Gastroesophageal sphincter (tissue), 4 donors: ENCODE measurements at regions not wholly inside any gene's neighbourhood (a gene's known extent, or its start where the extent isn't known, plus 50 kb on each side); places are given as distances from the start of the nearest gene placed in this dataset.

Experiments used
- ATAC-seq: fragments of 150-250 bp; one replicate; pipeline ENCODE4 v1.9.1; 2016; ENCODE audit warnings: mild to moderate bottlenecking, moderate library complexity
- H3K27ac ChIP-seq, 4 donors: fragments of 200-600 bp; sonication (generic) in 3 of 4; 1 replicate in 3 of 4; 2 replicates in 1 of 4; pipeline ENCODE4 v1.5.1; 2016 to 2019
- H3K27me3 ChIP-seq: fragments of 200-600 bp; sonication (generic); one replicate; pipeline ENCODE4 v1.5.1; 2019
- H3K36me3 ChIP-seq, 2 donors: fragments of 200-600 bp; sonication (generic); one replicate each; pipeline ENCODE4 v1.5.1; 2019; ENCODE audit warnings: control low read depth in 1 of 2
- H3K4me1 ChIP-seq, 3 donors: fragments of 200-600 bp; sonication (generic); 1 replicate in 2 of 3; 2 replicates in 1 of 3; pipeline ENCODE4 v1.5.1; 2016 to 2019; ENCODE audit warnings: control low read depth in 2 of 3
- H3K4me3 ChIP-seq, 2 donors: fragments of 200-600 bp; sonication (generic); one replicate each; pipeline ENCODE4 v1.5.1; 2019; ENCODE audit warnings: mild to moderate bottlenecking in 1 of 2, moderate library complexity in 1 of 2
- H3K9me3 ChIP-seq, 3 donors: fragments of 200-600 bp; sonication (generic); one replicate each; pipeline ENCODE4 v1.5.1; 2017 to 2019; ENCODE audit warnings: control low read depth in 2 of 3
- EP300 ChIP-seq: sonication (generic); formaldehyde crosslinking; IDR thresholded peaks from one replicate; pipeline ENCODE4 v1.6.1; 2017; ENCODE audit warnings: antibody characterized with exemption, mild to moderate bottlenecking
- POLR2A ChIP-seq, 2 donors: fragments of 450-650 bp; IDR thresholded peaks; one replicate each; pipeline ENCODE4 v1.6.1; 2017; ENCODE audit warnings: antibody characterized with exemption in 2 of 2, mild to moderate bottlenecking in 2 of 2, moderate library complexity in 1 of 2
- POLR2AphosphoS5 ChIP-seq: sonication (generic); formaldehyde crosslinking; IDR thresholded peaks from one replicate; pipeline ENCODE4 v1.6.1; 2017; ENCODE audit warnings: antibody characterized with exemption
- WGBS, 2 donors: methylation state at CpG; one replicate each; pipeline ENCODE4 v1.1.5; 2018; ENCODE audit warnings: low coverage in 1 of 2; 5-methylcytosine and 5-hydroxymethylcytosine counted together
- TF ChIP-seq, protein P1 (sequence below), 4 experiments: fragments of 200-600 bp in 2 of 4; fragments of 450-650 bp in 2 of 4; sonication (generic) in 1 of 4; IDR thresholded peaks; one replicate each; pipeline ENCODE4 v1.5.1; 2017 to 2019; ENCODE audit warnings: antibody characterized with exemption in 4 of 4, mild to moderate bottlenecking in 2 of 4, moderate library complexity in 2 of 4

DNA sequence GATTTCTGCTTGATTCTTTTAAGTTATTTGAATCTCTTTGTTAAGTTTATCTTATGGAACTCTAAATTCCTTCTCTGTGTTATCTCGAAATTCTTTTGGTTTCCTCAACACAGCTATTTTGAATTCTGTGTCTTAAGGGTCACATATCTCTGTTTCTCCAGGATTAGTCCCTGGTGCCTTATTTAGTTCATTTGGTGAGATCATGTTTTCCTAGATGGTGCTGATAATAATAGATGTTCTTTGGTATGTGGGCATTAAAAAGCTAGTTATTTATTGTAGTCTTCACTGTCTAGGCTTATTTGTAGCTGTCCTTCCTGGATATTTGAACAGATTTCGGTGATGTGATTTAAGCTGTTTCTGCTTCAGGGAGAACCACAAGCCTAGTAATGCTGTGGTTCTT is 615.6 kb upstream of the NECTIN3 start:
- no peaks in the 10 kb centered on the region for H3K9me3 ChIP-seq
- no peaks in the 10 kb centered on the region for H3K4me1 ChIP-seq
- no peaks in the 10 kb centered on the region for H3K36me3 ChIP-seq
- TF ChIP-seq POLR2A (IDR thresholded peaks at IDR 0.05) (no peak), EP300 (no peak), POLR2AphosphoS5 (no peak)
- TF ChIP-seq, protein P1, sequence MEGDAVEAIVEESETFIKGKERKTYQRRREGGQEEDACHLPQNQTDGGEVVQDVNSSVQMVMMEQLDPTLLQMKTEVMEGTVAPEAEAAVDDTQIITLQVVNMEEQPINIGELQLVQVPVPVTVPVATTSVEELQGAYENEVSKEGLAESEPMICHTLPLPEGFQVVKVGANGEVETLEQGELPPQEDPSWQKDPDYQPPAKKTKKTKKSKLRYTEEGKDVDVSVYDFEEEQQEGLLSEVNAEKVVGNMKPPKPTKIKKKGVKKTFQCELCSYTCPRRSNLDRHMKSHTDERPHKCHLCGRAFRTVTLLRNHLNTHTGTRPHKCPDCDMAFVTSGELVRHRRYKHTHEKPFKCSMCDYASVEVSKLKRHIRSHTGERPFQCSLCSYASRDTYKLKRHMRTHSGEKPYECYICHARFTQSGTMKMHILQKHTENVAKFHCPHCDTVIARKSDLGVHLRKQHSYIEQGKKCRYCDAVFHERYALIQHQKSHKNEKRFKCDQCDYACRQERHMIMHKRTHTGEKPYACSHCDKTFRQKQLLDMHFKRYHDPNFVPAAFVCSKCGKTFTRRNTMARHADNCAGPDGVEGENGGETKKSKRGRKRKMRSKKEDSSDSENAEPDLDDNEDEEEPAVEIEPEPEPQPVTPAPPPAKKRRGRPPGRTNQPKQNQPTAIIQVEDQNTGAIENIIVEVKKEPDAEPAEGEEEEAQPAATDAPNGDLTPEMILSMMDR (IDR thresholded peaks at IDR 0.05) = no peak
- ATAC-seq = no peak
- no peaks in the 10 kb centered on the region for H3K27me3 ChIP-seq
- H3K4me3 ChIP-seq = no peak overlapping the region
- 86 to 100% methylated on average over 2 of the region's 2 CpGs for WGBS, 2 donors
- H3K27ac ChIP-seq = no peak overlapping the region

DNA sequence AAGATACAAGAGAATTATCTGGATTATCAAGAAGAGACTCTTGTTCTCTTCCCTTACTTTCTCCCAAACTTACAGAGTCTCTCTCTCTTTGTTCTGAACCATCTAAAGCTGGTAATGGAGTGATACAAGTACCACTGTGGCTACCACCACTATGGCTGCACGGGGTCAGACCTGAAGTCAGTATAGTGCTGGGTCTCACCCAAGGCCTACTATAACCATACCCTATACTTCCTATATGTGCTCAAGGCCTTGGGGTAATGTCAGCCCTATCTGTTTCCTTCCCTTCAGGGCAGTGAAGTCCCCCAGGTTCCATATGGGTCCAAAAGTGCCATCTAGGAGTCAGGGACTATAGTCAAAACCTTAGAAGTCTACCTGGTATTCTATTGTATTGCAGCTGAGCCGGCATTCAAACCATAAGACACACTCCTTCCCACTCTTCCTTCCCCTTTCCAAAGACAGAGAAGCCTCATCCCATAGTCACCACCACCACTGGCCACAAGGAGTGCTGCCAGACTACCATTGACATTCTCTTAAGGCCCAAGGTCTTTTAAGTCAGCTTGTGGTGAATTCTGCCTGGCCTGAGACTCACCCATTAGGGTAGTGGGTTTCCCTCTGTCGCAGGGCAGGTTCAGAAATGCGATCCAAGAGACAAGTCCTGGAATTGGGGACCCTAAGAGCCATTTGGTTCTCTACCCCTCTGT is 615.0 kb upstream of the NECTIN3 start:
- H3K36me3 ChIP-seq = no peaks in the 10 kb centered on the region
- H3K4me3 ChIP-seq = no peak overlapping the region
- TF ChIP-seq POLR2AphosphoS5 (no peak), EP300 (no peak), POLR2A (IDR thresholded peaks at IDR 0.05) (no peak)
- TF ChIP-seq, protein P1 (IDR thresholded peaks at IDR 0.05) = no peak
- H3K27me3 ChIP-seq = no peaks in the 10 kb centered on the region
- H3K27ac ChIP-seq = no peak overlapping the region
- H3K4me1 ChIP-seq = no peaks in the 10 kb centered on the region
- H3K9me3 ChIP-seq = no peaks in the 10 kb centered on the region
- 72 to 90% methylated on average over 2 to 3 of the region's 4 CpGs for WGBS, 2 donors
- ATAC-seq = no peak

DNA sequence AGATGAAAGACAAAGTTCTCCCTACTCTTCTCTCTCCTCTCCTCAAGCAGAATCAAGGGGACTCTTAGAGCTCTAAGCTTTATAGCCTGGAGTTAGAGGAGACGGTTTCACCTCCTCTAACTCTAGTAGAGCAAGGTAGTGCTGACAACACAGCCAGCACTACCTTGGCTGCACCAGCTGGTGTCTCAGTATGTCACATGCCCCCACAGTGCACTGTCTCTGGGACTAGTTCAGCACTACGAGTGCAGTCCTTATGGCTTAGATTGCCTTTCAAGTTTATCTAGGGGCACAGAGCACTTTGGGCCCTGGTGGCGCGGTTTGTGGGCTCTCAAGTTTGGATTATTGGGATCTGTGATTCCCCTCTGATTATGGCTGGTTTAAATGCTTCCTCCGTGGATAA is 614.1 kb upstream of the NECTIN3 start:
- WGBS, 2 donors = 40 to 58% methylated on average over 1 to 4 of the region's 5 CpGs
- H3K9me3 ChIP-seq = no peaks in the 10 kb centered on the region
- H3K4me1 ChIP-seq = no peaks in the 10 kb centered on the region
- H3K36me3 ChIP-seq = no peaks in the 10 kb centered on the region
- no peaks in the 10 kb centered on the region for H3K27me3 ChIP-seq
- no peak for ATAC-seq
- H3K27ac ChIP-seq = no peak overlapping the region
- H3K4me3 ChIP-seq = no peak overlapping the region
- TF ChIP-seq EP300 = no peak
- TF ChIP-seq, protein P1 (IDR thresholded peaks at IDR 0.05) = no peak
- no peak for TF ChIP-seq POLR2AphosphoS5
- no peak for TF ChIP-seq POLR2A (IDR thresholded peaks at IDR 0.05)

DNA sequence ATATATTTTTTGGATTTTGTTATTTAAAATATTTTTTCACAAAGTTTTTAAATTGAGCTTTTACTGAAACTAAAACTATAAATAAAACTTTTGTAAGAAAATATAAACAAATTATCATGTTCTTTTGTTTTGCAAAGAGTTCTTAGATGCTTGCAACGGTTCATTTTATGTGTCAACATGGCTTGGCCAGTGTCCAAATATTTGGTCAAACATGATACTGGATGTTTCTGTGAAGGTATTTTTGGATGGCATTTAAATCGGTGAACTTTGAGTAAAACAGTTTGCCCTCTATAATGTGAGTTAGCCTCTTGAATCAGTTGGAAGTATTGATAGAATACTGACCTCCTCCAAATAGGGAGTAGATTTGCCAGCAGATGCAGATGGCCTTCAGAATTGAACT is 612.6 kb upstream of the NECTIN3 start:
- Histone ChIP-seq H3K9me3 (no peaks in the 10 kb centered on the region), H3K36me3 (no peaks in the 10 kb centered on the region), H3K4me3 (no peak overlapping the region), H3K27ac (no peak overlapping the region), H3K4me1 (no peaks in the 10 kb centered on the region), H3K27me3 (no peaks in the 10 kb centered on the region)
- WGBS, 2 donors = 56 to 76% methylated on average over 2 of the region's 2 CpGs
- no peak for TF ChIP-seq EP300
- TF ChIP-seq, protein P1 (IDR thresholded peaks at IDR 0.05) = no peak
- no peak for TF ChIP-seq POLR2AphosphoS5
- no peak for TF ChIP-seq POLR2A (IDR thresholded peaks at IDR 0.05)
- no peak for ATAC-seq

DNA sequence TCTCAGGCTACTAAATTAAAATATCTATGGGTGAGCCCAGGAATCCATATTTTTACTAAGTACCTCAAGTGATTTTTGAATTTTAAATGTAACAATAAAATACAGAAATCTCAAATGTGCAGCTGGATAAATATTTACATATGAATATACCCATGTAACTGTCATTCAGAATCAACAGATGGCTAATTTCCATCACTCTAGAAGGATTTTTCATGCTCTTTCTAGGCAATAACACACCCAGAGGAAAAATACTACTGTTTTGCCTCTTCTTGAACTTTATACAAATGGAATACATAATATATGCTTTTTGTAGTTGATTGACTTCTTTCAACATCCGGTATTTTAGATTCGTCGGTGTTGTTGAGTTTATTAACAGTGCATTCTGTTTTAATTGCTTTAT is 601.3 kb upstream of the NECTIN3 start:
- no peaks in the 10 kb centered on the region for H3K9me3 ChIP-seq
- no peaks in the 10 kb centered on the region for H3K4me1 ChIP-seq
- no peaks in the 10 kb centered on the region for H3K27me3 ChIP-seq
- WGBS, 2 donors = 62 to 64% methylated on average over 3 of the region's 3 CpGs
- no peak overlapping the region for H3K27ac ChIP-seq
- ATAC-seq = no peak
- TF ChIP-seq POLR2AphosphoS5 (no peak), POLR2A (IDR thresholded peaks at IDR 0.05) (no peak), EP300 (no peak)
- TF ChIP-seq, protein P1 (IDR thresholded peaks at IDR 0.05) = no peak
- H3K4me3 ChIP-seq = no peak overlapping the region
- H3K36me3 ChIP-seq = no peaks in the 10 kb centered on the region
